IPS-15b (cell line): ENCODE measurements at regions not wholly inside any gene's neighbourhood (a gene's known extent, or its start where the extent isn't known, plus 50 kb on each side); places are given as distances from the start of the nearest gene placed in this dataset.

Experiments used
- H3K27me3 ChIP-seq: one replicate; pipeline ENCODE4 v1.6.1; 2013; ENCODE audit warnings: low read length; ENCODE audit not compliant: control insufficient read depth, insufficient read depth
- H3K36me3 ChIP-seq: one replicate; pipeline ENCODE4 v1.6.1; 2013; ENCODE audit warnings: low read length; ENCODE audit not compliant: control insufficient read depth, insufficient read depth
- H3K4me1 ChIP-seq: one replicate; pipeline ENCODE4 v1.6.1; 2013; ENCODE audit warnings: mild to moderate bottlenecking, low read length; ENCODE audit not compliant: control insufficient read depth, insufficient read depth
- H3K4me3 ChIP-seq: one replicate; pipeline ENCODE4 v1.5.1; 2013; ENCODE audit warnings: low read depth, low read length
- H3K9ac ChIP-seq: one replicate; pipeline ENCODE4 v1.6.1; 2013; ENCODE audit warnings: low read depth, mild to moderate bottlenecking, low read length
- H3K9me3 ChIP-seq: one replicate; pipeline ENCODE4 v1.6.1; 2013; ENCODE audit warnings: mild to moderate bottlenecking, low read length; ENCODE audit not compliant: control insufficient read depth, insufficient read depth

- no peak overlapping the region for H3K9ac ChIP-seq
Observed at GRCh38 chr14:98896449-98896848, 375.5 kb downstream of the BCL11B start.

GRCh38 chr14:98897605-98898309, 374.2 kb downstream of the BCL11B start:
- Histone ChIP-seq H3K9me3 (no peaks in the 10 kb centered on the region), H3K4me3 (no peak overlapping the region), H3K36me3 (no peaks in the 10 kb centered on the region), H3K27me3 (no peaks in the 10 kb centered on the region), H3K4me1 (no peaks in the 10 kb centered on the region), H3K9ac (no peak overlapping the region)

More at GRCh38 chr14:98896449-98896848, 375.5 kb downstream of the BCL11B start:
- no peaks in the 10 kb centered on the region for H3K27me3 ChIP-seq
- H3K36me3 ChIP-seq: no peaks in the 10 kb centered on the region
- H3K4me3 ChIP-seq: no peak overlapping the region
- no peaks in the 10 kb centered on the region for H3K9me3 ChIP-seq
- H3K4me1 ChIP-seq: no peaks in the 10 kb centered on the region

GRCh38 chr14:98899441-98899840, 372.6 kb downstream of the BCL11B start:
- no peak overlapping the region for H3K4me3 ChIP-seq
- H3K27me3 ChIP-seq: no peaks in the 10 kb centered on the region
- H3K4me1 ChIP-seq: no peaks in the 10 kb centered on the region
- no peaks in the 10 kb centered on the region for H3K9me3 ChIP-seq
- H3K36me3 ChIP-seq: no peaks in the 10 kb centered on the region
- no peak overlapping the region for H3K9ac ChIP-seq

- Histone ChIP-seq H3K4me3 (no peak overlapping the region), H3K9me3 (no peaks in the 10 kb centered on the region), H3K4me1 (no peaks in the 10 kb centered on the region), H3K9ac (no peak overlapping the region), H3K27me3 (no peaks in the 10 kb centered on the region), H3K36me3 (no peaks in the 10 kb centered on the region)
Observed at GRCh38 chr14:98900236-98900635, 371.8 kb downstream of the BCL11B start.

GRCh38 chr14:98900798-98901197, 371.2 kb downstream of the BCL11B start:
- H3K4me3 ChIP-seq: no peak overlapping the region
- H3K27me3 ChIP-seq: no peaks in the 10 kb centered on the region
- no peaks in the 10 kb centered on the region for H3K36me3 ChIP-seq

GRCh38 chr14:98901511-98902205, 370.3 kb downstream of the BCL11B start:
- no peak overlapping the region for H3K4me3 ChIP-seq
- H3K4me1 ChIP-seq: peaks cover 2% of the 10 kb centered on the region
- H3K9ac ChIP-seq: no peak overlapping the region
- H3K27me3 ChIP-seq: no peaks in the 10 kb centered on the region
- H3K9me3 ChIP-seq: no peaks in the 10 kb centered on the region
- no peaks in the 10 kb centered on the region for H3K36me3 ChIP-seq

More at GRCh38 chr14:98900798-98901197, 371.2 kb downstream of the BCL11B start:
- Histone ChIP-seq H3K4me1 (no peaks in the 10 kb centered on the region), H3K9me3 (no peaks in the 10 kb centered on the region), H3K9ac (no peak overlapping the region)

GRCh38 chr14:98903371-98903770, 368.6 kb downstream of the BCL11B start:
- no peaks in the 10 kb centered on the region for H3K9me3 ChIP-seq
- H3K27me3 ChIP-seq: no peaks in the 10 kb centered on the region
- no peak overlapping the region for H3K4me3 ChIP-seq
- H3K9ac ChIP-seq: no peak overlapping the region
- peaks cover 7% of the 10 kb centered on the region for H3K4me1 ChIP-seq
- H3K36me3 ChIP-seq: no peaks in the 10 kb centered on the region

- H3K9ac ChIP-seq: no peak overlapping the region
- no peaks in the 10 kb centered on the region for H3K36me3 ChIP-seq
- H3K9me3 ChIP-seq: no peaks in the 10 kb centered on the region
- H3K27me3 ChIP-seq: no peaks in the 10 kb centered on the region
- H3K4me3 ChIP-seq: no peak overlapping the region
- peaks cover 7% of the 10 kb centered on the region for H3K4me1 ChIP-seq
Observed at GRCh38 chr14:98904677-98905076, 367.3 kb downstream of the BCL11B start.

- no peak overlapping the region for H3K4me3 ChIP-seq
- H3K36me3 ChIP-seq: no peaks in the 10 kb centered on the region
- H3K27me3 ChIP-seq: no peaks in the 10 kb centered on the region
- H3K9me3 ChIP-seq: no peaks in the 10 kb centered on the region
- H3K4me1 ChIP-seq: peaks cover 7% of the 10 kb centered on the region
- H3K9ac ChIP-seq: no peak overlapping the region
Observed at GRCh38 chr14:98906123-98906995, 365.6 kb downstream of the BCL11B start.

GRCh38 chr14:98907271-98907670, 364.7 kb downstream of the BCL11B start:
- Histone ChIP-seq H3K9ac (no peak overlapping the region), H3K4me1 (peaks cover 7% of the 10 kb centered on the region), H3K27me3 (no peaks in the 10 kb centered on the region), H3K36me3 (no peaks in the 10 kb centered on the region), H3K9me3 (no peaks in the 10 kb centered on the region), H3K4me3 (no peak overlapping the region)

- Histone ChIP-seq H3K4me1 (peaks cover 7% of the 10 kb centered on the region), H3K27me3 (no peaks in the 10 kb centered on the region), H3K9ac (no peak overlapping the region), H3K36me3 (no peaks in the 10 kb centered on the region), H3K9me3 (no peaks in the 10 kb centered on the region), H3K4me3 (no peak overlapping the region)
Observed at GRCh38 chr14:98908050-98908449, 363.9 kb downstream of the BCL11B start.
